ENCODE measurements at regions not wholly inside any gene's neighbourhood (a gene's known extent, or its start where the extent isn't known, plus 50 kb on each side); places are given as distances from the start of the nearest gene placed in this dataset.

GRCh38 chr2:212842544-212843185 is 304.1 kb upstream of the ERBB4 start (continued):
- TF ChIP-seq, protein P1, sequence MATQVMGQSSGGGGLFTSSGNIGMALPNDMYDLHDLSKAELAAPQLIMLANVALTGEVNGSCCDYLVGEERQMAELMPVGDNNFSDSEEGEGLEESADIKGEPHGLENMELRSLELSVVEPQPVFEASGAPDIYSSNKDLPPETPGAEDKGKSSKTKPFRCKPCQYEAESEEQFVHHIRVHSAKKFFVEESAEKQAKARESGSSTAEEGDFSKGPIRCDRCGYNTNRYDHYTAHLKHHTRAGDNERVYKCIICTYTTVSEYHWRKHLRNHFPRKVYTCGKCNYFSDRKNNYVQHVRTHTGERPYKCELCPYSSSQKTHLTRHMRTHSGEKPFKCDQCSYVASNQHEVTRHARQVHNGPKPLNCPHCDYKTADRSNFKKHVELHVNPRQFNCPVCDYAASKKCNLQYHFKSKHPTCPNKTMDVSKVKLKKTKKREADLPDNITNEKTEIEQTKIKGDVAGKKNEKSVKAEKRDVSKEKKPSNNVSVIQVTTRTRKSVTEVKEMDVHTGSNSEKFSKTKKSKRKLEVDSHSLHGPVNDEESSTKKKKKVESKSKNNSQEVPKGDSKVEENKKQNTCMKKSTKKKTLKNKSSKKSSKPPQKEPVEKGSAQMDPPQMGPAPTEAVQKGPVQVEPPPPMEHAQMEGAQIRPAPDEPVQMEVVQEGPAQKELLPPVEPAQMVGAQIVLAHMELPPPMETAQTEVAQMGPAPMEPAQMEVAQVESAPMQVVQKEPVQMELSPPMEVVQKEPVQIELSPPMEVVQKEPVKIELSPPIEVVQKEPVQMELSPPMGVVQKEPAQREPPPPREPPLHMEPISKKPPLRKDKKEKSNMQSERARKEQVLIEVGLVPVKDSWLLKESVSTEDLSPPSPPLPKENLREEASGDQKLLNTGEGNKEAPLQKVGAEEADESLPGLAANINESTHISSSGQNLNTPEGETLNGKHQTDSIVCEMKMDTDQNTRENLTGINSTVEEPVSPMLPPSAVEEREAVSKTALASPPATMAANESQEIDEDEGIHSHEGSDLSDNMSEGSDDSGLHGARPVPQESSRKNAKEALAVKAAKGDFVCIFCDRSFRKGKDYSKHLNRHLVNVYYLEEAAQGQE (IDR thresholded peaks at IDR 0.05; ENCODE audit: low read depth, low read length) = no peak
- TF ChIP-seq BCL11A (IDR thresholded peaks at IDR 0.05; ENCODE audit: low read depth, low read length) (no peak), SUZ12 (IDR thresholded peaks at IDR 0.05; ENCODE audit: unreplicated experiment) (no peak), FOXM1 (IDR thresholded peaks at IDR 0.05; ENCODE audit: low read depth, low read length) (no peak), ZBTB4 (CRISPR knock-in tag; IDR thresholded peaks at IDR 0.05) (no peak)

DNA sequence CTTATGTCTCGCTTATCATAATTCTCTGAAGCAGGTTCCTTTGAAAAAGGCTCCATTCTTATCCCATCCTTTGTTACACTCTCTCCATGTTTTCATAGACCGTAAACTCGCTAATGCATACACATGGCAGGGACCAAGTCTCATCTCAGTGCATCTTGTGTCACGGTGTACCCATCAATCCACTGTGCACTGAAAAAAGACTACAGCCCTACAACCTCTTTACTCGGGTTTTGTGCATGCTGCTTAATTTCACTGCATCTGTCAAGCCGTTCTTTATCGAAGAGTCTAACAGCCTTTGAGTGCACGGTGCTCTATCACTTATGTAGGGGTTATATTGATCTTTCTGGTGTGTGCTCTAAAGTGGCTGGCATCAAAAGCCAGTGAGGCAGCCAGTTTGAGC is 302.9 kb upstream of the ERBB4 start:
- Histone ChIP-seq H3K9ac (ENCODE audit: control insufficient read depth, insufficient read depth, low read length) (no peak overlapping the region), H3K27me3 (replicated peaks in 1 of 2; ENCODE audit: control insufficient read depth in 2 of 2, insufficient read depth in 2 of 2, low read length in 1 of 2) (no peaks in the 10 kb centered on the region), H3K36me3 (ENCODE audit: control insufficient read depth in 2 of 2, insufficient read depth in 2 of 2, low read length in 1 of 2) (no peaks in the 10 kb centered on the region), H3K4me3 (no peak overlapping the region), H3K79me2 (ENCODE audit: control insufficient read depth, insufficient read depth, low read length) (no peaks in the 10 kb centered on the region), H3K4me1 (ENCODE audit: control insufficient read depth, insufficient read depth, low read length) (no peaks in the 10 kb centered on the region), H4K20me1 (ENCODE audit: control insufficient read depth, insufficient read depth) (no peaks in the 10 kb centered on the region), H3K9me3 (replicated peaks; ENCODE audit: control insufficient read depth, insufficient read depth, low read length) (no peaks in the 10 kb centered on the region), H3K27ac (ENCODE audit: control insufficient read depth, insufficient read depth) (no peak overlapping the region), H2AFZ (ENCODE audit: control insufficient read depth, low read depth, low read length) (no peak overlapping the region), H3K4me2 (ENCODE audit: control insufficient read depth, insufficient read depth) (no peak overlapping the region)
- ChIA-PET RAD21 (ENCODE audit: unreplicated experiment) (no interaction called here), POLR2A (no interaction called here), SMC1A (ENCODE audit: uncharacterized antibody, unreplicated experiment) (interaction anchor here (1.1 to 2.3 kb wide), 2 partner anchors 11 to 64 kb away, joined by 3 to 7 read pairs; no protein-coding TSS in a partner anchor), CTCF (no interaction called here)
- BruUV-seq (replicated peaks) = no TSS peak
- in situ Hi-C loops (cut with MboI) (no loop called here), intact Hi-C loops (cut with micrococcal nuclease; ENCODE audit: unreplicated experiment) (no loop called here)
- no peak for DNase-seq (ENCODE audit: low read depth, low spot score)
- ATAC-seq = no peak
- 74% methylated on average over 8 of the region's 8 CpGs for WGBS (ENCODE audit: insufficient coverage, insufficient replicate concordance, low lambda C conversion rate, missing lambda C conversion rate)
- no peak for FAIRE-seq
- no peak for TF ChIP-seq NR2F1 (conservative IDR thresholded peaks at IDR 0.05)
- no peak for TF ChIP-seq WRNIP1 (IDR thresholded peaks at IDR 0.05; ENCODE audit: borderline replicate concordance, low read depth, low read length)
- TF ChIP-seq, protein P2, sequence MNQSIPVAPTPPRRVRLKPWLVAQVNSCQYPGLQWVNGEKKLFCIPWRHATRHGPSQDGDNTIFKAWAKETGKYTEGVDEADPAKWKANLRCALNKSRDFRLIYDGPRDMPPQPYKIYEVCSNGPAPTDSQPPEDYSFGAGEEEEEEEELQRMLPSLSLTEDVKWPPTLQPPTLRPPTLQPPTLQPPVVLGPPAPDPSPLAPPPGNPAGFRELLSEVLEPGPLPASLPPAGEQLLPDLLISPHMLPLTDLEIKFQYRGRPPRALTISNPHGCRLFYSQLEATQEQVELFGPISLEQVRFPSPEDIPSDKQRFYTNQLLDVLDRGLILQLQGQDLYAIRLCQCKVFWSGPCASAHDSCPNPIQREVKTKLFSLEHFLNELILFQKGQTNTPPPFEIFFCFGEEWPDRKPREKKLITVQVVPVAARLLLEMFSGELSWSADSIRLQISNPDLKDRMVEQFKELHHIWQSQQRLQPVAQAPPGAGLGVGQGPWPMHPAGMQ (IDR thresholded peaks at IDR 0.05; ENCODE audit: borderline replicate concordance) = no peak
- TF ChIP-seq CBX3 (IDR thresholded peaks at IDR 0.05; ENCODE audit: borderline replicate concordance, low read depth) = no peak
- TF ChIP-seq ZBTB40 (IDR thresholded peaks at IDR 0.05; ENCODE audit: borderline replicate concordance) = no peak

Measured in GM12878 (cell line).